ENCODE measurements at regions not wholly inside any gene's neighbourhood (a gene's known extent, or its start where the extent isn't known, plus 50 kb on each side); places are given as distances from the start of the nearest gene placed in this dataset.

DNA sequence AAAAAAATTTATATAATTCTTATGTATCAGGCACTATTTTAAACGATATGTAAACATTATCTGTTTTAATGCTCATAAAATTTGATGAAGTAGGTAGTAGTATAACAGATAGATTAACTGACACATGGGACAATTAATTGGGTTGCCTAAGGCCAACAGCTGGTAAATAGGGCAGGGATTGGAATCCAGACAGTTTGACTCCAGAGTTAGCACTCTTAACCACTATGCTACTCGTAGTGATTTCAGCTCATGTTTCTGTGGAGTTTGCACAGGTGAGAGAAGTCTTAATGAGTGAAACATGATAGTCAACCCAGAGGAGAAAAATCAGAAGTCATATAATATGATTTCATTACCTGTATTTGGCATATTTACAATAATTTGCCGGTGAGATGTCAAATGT is 126.0 kb upstream of the WDFY3 start:
- TF ChIP-seq, protein P1, sequence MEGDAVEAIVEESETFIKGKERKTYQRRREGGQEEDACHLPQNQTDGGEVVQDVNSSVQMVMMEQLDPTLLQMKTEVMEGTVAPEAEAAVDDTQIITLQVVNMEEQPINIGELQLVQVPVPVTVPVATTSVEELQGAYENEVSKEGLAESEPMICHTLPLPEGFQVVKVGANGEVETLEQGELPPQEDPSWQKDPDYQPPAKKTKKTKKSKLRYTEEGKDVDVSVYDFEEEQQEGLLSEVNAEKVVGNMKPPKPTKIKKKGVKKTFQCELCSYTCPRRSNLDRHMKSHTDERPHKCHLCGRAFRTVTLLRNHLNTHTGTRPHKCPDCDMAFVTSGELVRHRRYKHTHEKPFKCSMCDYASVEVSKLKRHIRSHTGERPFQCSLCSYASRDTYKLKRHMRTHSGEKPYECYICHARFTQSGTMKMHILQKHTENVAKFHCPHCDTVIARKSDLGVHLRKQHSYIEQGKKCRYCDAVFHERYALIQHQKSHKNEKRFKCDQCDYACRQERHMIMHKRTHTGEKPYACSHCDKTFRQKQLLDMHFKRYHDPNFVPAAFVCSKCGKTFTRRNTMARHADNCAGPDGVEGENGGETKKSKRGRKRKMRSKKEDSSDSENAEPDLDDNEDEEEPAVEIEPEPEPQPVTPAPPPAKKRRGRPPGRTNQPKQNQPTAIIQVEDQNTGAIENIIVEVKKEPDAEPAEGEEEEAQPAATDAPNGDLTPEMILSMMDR (IDR thresholded peaks at IDR 0.05): no peak
- TF ChIP-seq POLR2A (IDR thresholded peaks at IDR 0.05): no peak
